ENCODE measurements at regions not wholly inside any gene's neighbourhood (a gene's known extent, or its start where the extent isn't known, plus 50 kb on each side); places are given as distances from the start of the nearest gene placed in this dataset.
"Not testable (repeated sequence)": the region's sequence is repeated elsewhere in the genome, so short reads cannot be mapped to it uniquely, and the experiment has no call there.

- no peak overlapping the region for H3K4me3 ChIP-seq (ENCODE audit: control insufficient read depth, low read depth, low read length)
- TF ChIP-seq CTCF (IDR thresholded peaks at IDR 0.05; ENCODE audit: control insufficient read depth, insufficient read depth, low read depth, low read length, missing control alignments), result no peak
- no peak for DNase-seq (ENCODE audit: low read depth)
These were observed 80.6 kb upstream of the MITF start for GRCh38 chr3:69658514-69659140.

GRCh38 chr3:69657030-69657429 lies 82.2 kb upstream of the MITF start:
- DNase-seq (ENCODE audit: low read depth); H3K4me3 ChIP-seq (ENCODE audit: control insufficient read depth, low read depth, low read length): not testable (repeated sequence)

GRCh38 chr3:69651765-69652164 lies 87.5 kb upstream of the MITF start:
- no peak for TF ChIP-seq CTCF (IDR thresholded peaks at IDR 0.05; ENCODE audit: control insufficient read depth, insufficient read depth, low read depth, low read length, missing control alignments)
- no peak overlapping the region for H3K4me3 ChIP-seq (ENCODE audit: control insufficient read depth, low read depth, low read length)
- DNase-seq (ENCODE audit: low read depth), result no peak

- no peak overlapping the region for H3K4me3 ChIP-seq (ENCODE audit: control insufficient read depth, low read depth, low read length)
- TF ChIP-seq CTCF (IDR thresholded peaks at IDR 0.05; ENCODE audit: control insufficient read depth, insufficient read depth, low read depth, low read length, missing control alignments), result no peak
- DNase-seq (ENCODE audit: low read depth), result no peak
These were observed 89.2 kb upstream of the MITF start for GRCh38 chr3:69650066-69650419.

- DNase-seq (ENCODE audit: low read depth), result no peak
- TF ChIP-seq CTCF (IDR thresholded peaks at IDR 0.05; ENCODE audit: control insufficient read depth, insufficient read depth, low read depth, low read length, missing control alignments), result no peak
- H3K4me3 ChIP-seq (ENCODE audit: control insufficient read depth, low read depth, low read length), result no peak overlapping the region
These were observed 89.9 kb upstream of the MITF start for GRCh38 chr3:69649120-69650065.

GRCh38 chr3:69648126-69648525 lies 91.1 kb upstream of the MITF start:
- no peak for TF ChIP-seq CTCF (IDR thresholded peaks at IDR 0.05; ENCODE audit: control insufficient read depth, insufficient read depth, low read depth, low read length, missing control alignments)
- DNase-seq (ENCODE audit: low read depth), result no peak
- H3K4me3 ChIP-seq (ENCODE audit: control insufficient read depth, low read depth, low read length), result no peak overlapping the region

GRCh38 chr3:69647511-69648110 lies 91.7 kb upstream of the MITF start:
- H3K4me3 ChIP-seq (ENCODE audit: control insufficient read depth, low read depth, low read length), result no peak overlapping the region
- no peak for DNase-seq (ENCODE audit: low read depth)
- no peak for TF ChIP-seq CTCF (IDR thresholded peaks at IDR 0.05; ENCODE audit: control insufficient read depth, insufficient read depth, low read depth, low read length, missing control alignments)

Data from AG09309 (cell line).